HepG2 (cell line): ENCODE measurements at regions not wholly inside any gene's neighbourhood (a gene's known extent, or its start where the extent isn't known, plus 50 kb on each side); places are given as distances from the start of the nearest gene placed in this dataset.

Experiments used
- ATAC-seq: fragments of 200-7000 bp; cut with Tn5 transposase; 3 replicates; pipeline ENCODE4 v1.9.1; 2020; ENCODE audit warnings: mild to moderate bottlenecking, moderate library complexity
- BruUV-seq: library from RNA; stranded (reverse); fragments of 400-500 nt; replicated peaks from 2 replicates; lab custom pipeline; 2021; lab: Mats Ljungman, UMichigan
- CTCF ChIA-PET: fragments of 300-600 bp; formaldehyde crosslinking; extraction: SDS; loops from one replicate; lab custom pipeline; 2021; ENCODE audit warnings: low total read pairs, inconsistent platforms, low intra/inter-chr PET ratio; lab: Yijun Ruan, JAX
- POLR2A ChIA-PET: fragments of 350-600 bp; sonication (Branson Sonifier 250); formaldehyde crosslinking; loops from one replicate; lab custom pipeline; 2020; ENCODE audit warnings: antibody characterized with exemption, inconsistent platforms; lab: Yijun Ruan, JAX
- DNase-seq: peaks from one replicate; pipeline ENCODE4 v3.0.0-alpha.2; 2015; ENCODE audit warnings: low spot score
- FAIRE-seq: peaks from 3 replicates; lab custom pipeline; 2011; peaks lifted over from hg19 to GRCh38; lab: Jason Lieb, UNC
- H2AFZ ChIP-seq: one replicate; pipeline ENCODE4 v1.6.1; 2011; ENCODE audit warnings: low read length, inconsistent platforms
- H3K27ac ChIP-seq: fragments of 300-600 bp; 3 replicates; pipeline ENCODE4 v1.8.0; 2011; ENCODE audit warnings: mixed run types, mild to moderate bottlenecking, mixed read lengths, low read length, inconsistent platforms; ENCODE audit not compliant: insufficient read depth; ENCODE audit errors: extremely low read length
- H3K27me3 ChIP-seq, 2 experiments: fragments of 200-600 bp in 1 of 2; 2 replicates in 1 of 2; 3 replicates in 1 of 2; pipeline versions ENCODE4 v1.6.0 to v1.8.0; 2011; ENCODE audit warnings: low read length in 2 of 2, mild to moderate bottlenecking in 2 of 2, moderate library complexity in 2 of 2, inconsistent platforms in 1 of 2; ENCODE audit not compliant: insufficient read depth in 2 of 2, control insufficient read depth in 1 of 2
- H3K36me3 ChIP-seq, 2 experiments: fragments of 200-600 bp in 1 of 2; replicated peaks in 1 of 2; 2 replicates in 1 of 2; 3 replicates in 1 of 2; pipeline versions ENCODE4 v1.5.1 to v1.8.0; 2011; ENCODE audit warnings: low read length in 2 of 2, inconsistent platforms in 1 of 2; ENCODE audit not compliant: insufficient read depth in 2 of 2, control insufficient read depth in 1 of 2
- H3K4me1 ChIP-seq: 2 replicates; pipeline ENCODE4 v1.5.1; 2012; ENCODE audit warnings: low read length, inconsistent platforms; ENCODE audit not compliant: insufficient read depth
- H3K4me2 ChIP-seq: 2 replicates; pipeline ENCODE4 v1.6.0; 2011; ENCODE audit warnings: low read depth, low read length, inconsistent platforms
- H3K4me3 ChIP-seq, 3 experiments: fragments of 200-600 bp in 1 of 3; sonication (generic), shearing (Covaris generic) in 1 of 3; replicated peaks in 1 of 3; 2 replicates each; pipeline ENCODE4 v1.5.1; 2011 to 2016; ENCODE audit warnings: low read length in 3 of 3, inconsistent platforms in 2 of 3, low read depth in 2 of 3, mild to moderate bottlenecking in 2 of 3, control low read depth in 1 of 3, mixed read lengths in 1 of 3; ENCODE audit not compliant: insufficient read depth in 1 of 3
- H3K79me2 ChIP-seq: one replicate; pipeline ENCODE4 v1.6.1; 2011; ENCODE audit warnings: low read length, inconsistent platforms; ENCODE audit not compliant: insufficient read depth
- H3K9ac ChIP-seq: 2 replicates; pipeline ENCODE4 v1.6.0; 2011; ENCODE audit warnings: mild to moderate bottlenecking, low read depth, low read length, inconsistent platforms; ENCODE audit not compliant: insufficient read depth
- H3K9me3 ChIP-seq: 2 replicates; pipeline ENCODE4 v1.5.1; 2012; ENCODE audit warnings: mild to moderate bottlenecking, low read length
- H4K20me1 ChIP-seq: 2 replicates; pipeline ENCODE4 v1.6.0; 2011; ENCODE audit warnings: inconsistent platforms, mild to moderate bottlenecking, low read length, moderate library complexity; ENCODE audit not compliant: insufficient read depth
- BRD4 ChIP-seq: sonication (generic); formaldehyde crosslinking; IDR thresholded peaks from 2 replicates; pipeline ENCODE4 v1.4.0; 2020; ENCODE audit warnings: missing genetic modification reagents
- CREM ChIP-seq, 2 experiments: sonication (generic) in 1 of 2; formaldehyde crosslinking in 1 of 2; IDR thresholded peaks; 2 replicates each; pipeline versions ENCODE4 v1.4.0 to v1.6.1; 2016 to 2020; ENCODE audit warnings: antibody characterized with exemption in 1 of 2, mild to moderate bottlenecking in 1 of 2, missing genetic modification reagents in 1 of 2
- HNRNPH1 ChIP-seq: fragments of 200-400 bp; formaldehyde crosslinking; optimal IDR thresholded peaks from 2 replicates; pipeline ENCODE3; 2017; ENCODE audit warnings: mild to moderate bottlenecking, low read depth, low read length
- IRF1 ChIP-seq: sonication (generic); formaldehyde crosslinking; IDR thresholded peaks from 2 replicates; pipeline ENCODE4 v1.4.0; 2020; ENCODE audit warnings: low read depth, mild to moderate bottlenecking, missing genetic modification reagents
- IRX3 ChIP-seq: sonication (generic); formaldehyde crosslinking; IDR thresholded peaks from 2 replicates; pipeline ENCODE4 v1.8.1; 2023; ENCODE audit warnings: mild to moderate bottlenecking, low read depth, missing genetic modification reagents, borderline replicate concordance
- SNAPC2 ChIP-seq: sonication (generic); formaldehyde crosslinking; IDR thresholded peaks from 2 replicates; pipeline ENCODE4 v1.8.1; 2022; ENCODE audit warnings: mild to moderate bottlenecking, missing genetic modification reagents
- ZNF572 ChIP-seq: sonication (generic); formaldehyde crosslinking; IDR thresholded peaks from 2 replicates; pipeline ENCODE4 v1.5.1; 2020; ENCODE audit warnings: mild to moderate bottlenecking, missing genetic modification reagents
- ZNF776 ChIP-seq: sonication (generic); formaldehyde crosslinking; IDR thresholded peaks from 2 replicates; pipeline ENCODE4 v1.4.0; 2020; ENCODE audit warnings: mild to moderate bottlenecking, missing genetic modification reagents
- in situ Hi-C: cut with HindIII; loops from 2 replicates; pipeline ENCODE4 v1.10.0; 2017; ENCODE audit warnings: low pct_unique_long_range_greater_than_20kb; ENCODE audit not compliant: extremely low pct_ligation_motif_present
- intact Hi-C: fragments of 100-400 bp; cut with micrococcal nuclease; formaldehyde crosslinking; loops from one replicate; pipeline ENCODE4 v1.10.0; 2022; ENCODE audit not compliant: unreplicated experiment
- TF ChIP-seq, protein P1 (sequence below): sonication (generic); formaldehyde crosslinking; IDR thresholded peaks from 2 replicates; pipeline ENCODE4 v1.4.0; 2020; ENCODE audit warnings: mild to moderate bottlenecking, missing genetic modification reagents

DNA sequence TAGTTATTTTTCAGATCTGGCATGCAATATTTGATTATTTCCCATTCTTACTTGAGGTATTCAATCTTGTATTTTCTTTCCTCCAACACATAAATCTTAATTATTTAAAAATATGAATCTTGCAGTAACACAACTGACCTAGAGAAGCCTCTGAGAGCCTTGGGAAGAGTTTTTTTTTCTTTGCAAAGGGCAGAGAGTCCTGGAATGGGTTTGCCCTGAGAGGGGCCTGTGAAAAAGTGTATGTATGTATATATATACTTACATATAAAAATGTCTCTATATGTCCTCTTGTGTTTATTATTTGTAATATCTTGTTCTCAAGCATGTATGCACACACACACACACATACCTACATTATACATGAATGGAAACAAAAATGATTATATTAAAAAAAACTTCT, 801.2 kb upstream of the SLITRK1 start:
- H3K9me3 ChIP-seq, result peaks cover 13% of the 10 kb centered on the region; the same call in 1 of the 2 replicates
- TF ChIP-seq SNAPC2 (CRISPR knock-in tag), result no peak
- no peak for TF ChIP-seq CREM (IDR thresholded peaks at IDR 0.05)
- TF ChIP-seq CREM (CRISPR knock-in tag; IDR thresholded peaks at IDR 0.05), result no peak
- TF ChIP-seq IRX3 (CRISPR knock-in tag), result no peak
- no peak for TF ChIP-seq BRD4 (CRISPR knock-in tag)
- no peak for TF ChIP-seq IRF1
- TF ChIP-seq HNRNPH1, result no peak
- no peak for TF ChIP-seq ZNF572 (CRISPR knock-in tag)
- no peak for TF ChIP-seq ZNF776 (CRISPR knock-in tag)
- TF ChIP-seq, protein P1, sequence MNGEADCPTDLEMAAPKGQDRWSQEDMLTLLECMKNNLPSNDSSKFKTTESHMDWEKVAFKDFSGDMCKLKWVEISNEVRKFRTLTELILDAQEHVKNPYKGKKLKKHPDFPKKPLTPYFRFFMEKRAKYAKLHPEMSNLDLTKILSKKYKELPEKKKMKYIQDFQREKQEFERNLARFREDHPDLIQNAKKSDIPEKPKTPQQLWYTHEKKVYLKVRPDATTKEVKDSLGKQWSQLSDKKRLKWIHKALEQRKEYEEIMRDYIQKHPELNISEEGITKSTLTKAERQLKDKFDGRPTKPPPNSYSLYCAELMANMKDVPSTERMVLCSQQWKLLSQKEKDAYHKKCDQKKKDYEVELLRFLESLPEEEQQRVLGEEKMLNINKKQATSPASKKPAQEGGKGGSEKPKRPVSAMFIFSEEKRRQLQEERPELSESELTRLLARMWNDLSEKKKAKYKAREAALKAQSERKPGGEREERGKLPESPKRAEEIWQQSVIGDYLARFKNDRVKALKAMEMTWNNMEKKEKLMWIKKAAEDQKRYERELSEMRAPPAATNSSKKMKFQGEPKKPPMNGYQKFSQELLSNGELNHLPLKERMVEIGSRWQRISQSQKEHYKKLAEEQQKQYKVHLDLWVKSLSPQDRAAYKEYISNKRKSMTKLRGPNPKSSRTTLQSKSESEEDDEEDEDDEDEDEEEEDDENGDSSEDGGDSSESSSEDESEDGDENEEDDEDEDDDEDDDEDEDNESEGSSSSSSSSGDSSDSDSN (CRISPR knock-in tag), result no peak
- CTCF ChIA-PET, result no interaction called here
- no peaks in the 10 kb centered on the region for H3K79me2 ChIP-seq
- POLR2A ChIA-PET, result no interaction called here
- no peaks in the 10 kb centered on the region for H3K4me1 ChIP-seq
- no peaks in the 10 kb centered on the region for H3K36me3 ChIP-seq
- no peak for DNase-seq
- no peak for FAIRE-seq
- no TSS peak for BruUV-seq
- intact Hi-C loops (no loop called here), in situ Hi-C loops (no loop called here)
- H3K4me2 ChIP-seq, result no peak overlapping the region
- no peak overlapping the region for H3K9ac ChIP-seq
- no peak for ATAC-seq
- no peak overlapping the region for H2AFZ ChIP-seq
- no peaks in the 10 kb centered on the region for H4K20me1 ChIP-seq
- H3K4me3 ChIP-seq, result no peak overlapping the region
- H3K27me3 ChIP-seq, result no peaks in the 10 kb centered on the region
- H3K27ac ChIP-seq, result no peak overlapping the region
